Uterus (tissue), 2 donors: ENCODE measurements at regions not wholly inside any gene's neighbourhood (a gene's known extent, or its start where the extent isn't known, plus 50 kb on each side); places are given as distances from the start of the nearest gene placed in this dataset.

Experiments used
- CTCF ChIP-seq, 4 experiments: fragments of 200-600 bp in 2 of 4; fragments of 450-650 bp in 2 of 4; sonication (generic) in 2 of 4; IDR thresholded peaks; one replicate each; pipeline ENCODE4 v1.5.1; 2016 to 2019; ENCODE audit warnings: antibody characterized with exemption in 4 of 4, mild to moderate bottlenecking in 2 of 4, moderate library complexity in 1 of 4
- POLR2A ChIP-seq, 2 donors: fragments of 450-650 bp; IDR thresholded peaks; one replicate each; pipeline ENCODE4 v1.6.1; 2016; ENCODE audit warnings: antibody characterized with exemption in 2 of 2, mild to moderate bottlenecking in 1 of 2, moderate library complexity in 1 of 2

GRCh38 chr1:30058970-30059369 lies 664.4 kb downstream of the MATN1 start:
- TF ChIP-seq CTCF (IDR thresholded peaks at IDR 0.05) (no peak), POLR2A (IDR thresholded peaks at IDR 0.05) (no peak)
